Esophagus muscularis mucosa (tissue), 4 donors: ENCODE measurements at regions not wholly inside any gene's neighbourhood (a gene's known extent, or its start where the extent isn't known, plus 50 kb on each side); places are given as distances from the start of the nearest gene placed in this dataset.

Source experiments
- DNase-seq: peaks from one replicate; pipeline ENCODE4 v3.0.0-alpha.2; 2017; ENCODE audit errors: extremely low spot score
- H3K27ac ChIP-seq, 4 donors: fragments of 200-600 bp; sonication (generic); replicated peaks in 1 of 4; 1 replicate in 3 of 4; 2 replicates in 1 of 4; pipeline ENCODE4 v1.5.1; 2016 to 2019; ENCODE audit warnings: mild to moderate bottlenecking in 1 of 4
- H3K27me3 ChIP-seq, 4 donors: fragments of 200-600 bp; sonication (generic); one replicate each; pipeline versions ENCODE4 v1.5.1 to v1.6.0; 2016 to 2019
- H3K36me3 ChIP-seq, 4 donors: fragments of 200-600 bp; sonication (generic); one replicate each; pipeline ENCODE4 v1.5.1; 2016 to 2019
- H3K4me1 ChIP-seq, 4 donors: fragments of 200-600 bp; sonication (generic); one replicate each; pipeline ENCODE4 v1.5.1; 2016 to 2019
- H3K4me3 ChIP-seq, 4 donors: fragments of 200-600 bp; sonication (generic); 1 replicate in 2 of 4; 2 replicates in 2 of 4; pipeline ENCODE4 v1.5.1; 2016 to 2019; ENCODE audit warnings: mild to moderate bottlenecking in 4 of 4, moderate library complexity in 1 of 4
- H3K9me3 ChIP-seq, 4 donors: fragments of 200-600 bp; sonication (generic); 1 replicate in 3 of 4; 2 replicates in 1 of 4; pipeline ENCODE4 v1.5.1; 2016 to 2019
- CTCF ChIP-seq, 3 experiments: fragments of 200-600 bp in 2 of 3; fragments of 450-650 bp in 1 of 3; sonication (generic) in 2 of 3; IDR thresholded peaks; one replicate each; pipeline ENCODE4 v1.5.1; 2017 to 2019; ENCODE audit warnings: antibody characterized with exemption in 3 of 3, mild to moderate bottlenecking in 2 of 3, moderate library complexity in 1 of 3
- EP300 ChIP-seq: sonication (generic); formaldehyde crosslinking; IDR thresholded peaks from one replicate; pipeline ENCODE4 v1.6.1; 2017; ENCODE audit warnings: antibody characterized with exemption
- POLR2A ChIP-seq: fragments of 450-650 bp; IDR thresholded peaks from one replicate; pipeline ENCODE4 v1.6.1; 2017; ENCODE audit warnings: antibody characterized with exemption, moderate library complexity, mild to moderate bottlenecking, low read depth
- POLR2AphosphoS5 ChIP-seq, 2 donors: sonication (generic); formaldehyde crosslinking; IDR thresholded peaks; one replicate each; pipeline ENCODE4 v1.6.1; 2017; ENCODE audit warnings: antibody characterized with exemption in 2 of 2
- WGBS: methylation state at CpG from one replicate; pipeline ENCODE4 v1.1.5; 2018; 5-methylcytosine and 5-hydroxymethylcytosine counted together
- intact Hi-C: fragments of 100-400 bp; cut with DNase I; formaldehyde crosslinking; loops from one replicate; pipeline ENCODE4 v1.15.1; 2023

GRCh38 chr10:78808286-78808685 is 260.5 kb upstream of the ZMIZ1 start:
- Histone ChIP-seq H3K4me3 (no peak overlapping the region), H3K27me3 (no peaks in the 10 kb centered on the region), H3K9me3 (no peaks in the 10 kb centered on the region), H3K27ac (no peak overlapping the region), H3K4me1 (peaks cover 37 to 55% (median 41%) of the 10 kb centered on the region in 4 donors), H3K36me3 (no peaks in the 10 kb centered on the region)
- TF ChIP-seq EP300 = no peak
- TF ChIP-seq CTCF (IDR thresholded peaks at IDR 0.05) = no peak
- no peak for TF ChIP-seq POLR2AphosphoS5 (IDR thresholded peaks at IDR 0.05)
- no peak for TF ChIP-seq POLR2A
- WGBS = 87% methylated on average over 8 of the region's 8 CpGs
- no peak for DNase-seq
- intact Hi-C loops = no loop called here

- Histone ChIP-seq H3K27me3 (no peaks in the 10 kb centered on the region), H3K36me3 (no peaks in the 10 kb centered on the region), H3K4me1 (peaks cover 31 to 49% (median 35%) of the 10 kb centered on the region in 4 donors), H3K4me3 (no peak overlapping the region), H3K27ac (no peak overlapping the region), H3K9me3 (no peaks in the 10 kb centered on the region)
- DNase-seq = no peak
- no peak for TF ChIP-seq POLR2AphosphoS5 (IDR thresholded peaks at IDR 0.05)
- no peak for TF ChIP-seq POLR2A
- TF ChIP-seq CTCF (IDR thresholded peaks at IDR 0.05) = no peak
- no peak for TF ChIP-seq EP300
- intact Hi-C loops = no loop called here
- 100% methylated on average over 2 of the region's 3 CpGs for WGBS
These were observed 259.9 kb upstream of the ZMIZ1 start for GRCh38 chr10:78808736-78809367.

- no peaks in the 10 kb centered on the region for H3K27me3 ChIP-seq
- H3K36me3 ChIP-seq = no peaks in the 10 kb centered on the region
- 86% methylated on average over 1 of the region's 3 CpGs for WGBS
- TF ChIP-seq POLR2A (no peak), EP300 (no peak), POLR2AphosphoS5 (IDR thresholded peaks at IDR 0.05) (no peak), CTCF (IDR thresholded peaks at IDR 0.05) (no peak)
- H3K9me3 ChIP-seq = no peaks in the 10 kb centered on the region
- H3K27ac ChIP-seq = no peak overlapping the region
- H3K4me3 ChIP-seq = no peak overlapping the region
- peaks cover 9 to 26% (median 14%) of the 10 kb centered on the region in 4 donors for H3K4me1 ChIP-seq
- intact Hi-C loops = no loop called here
- DNase-seq = no peak
These were observed 257.6 kb upstream of the ZMIZ1 start for GRCh38 chr10:78811174-78811573.

GRCh38 chr10:78812571-78813318 is 256.0 kb upstream of the ZMIZ1 start:
- no peaks in the 10 kb centered on the region for H3K27me3 ChIP-seq
- TF ChIP-seq EP300 = no peak
- no peak for TF ChIP-seq POLR2AphosphoS5 (IDR thresholded peaks at IDR 0.05)
- no peak for TF ChIP-seq CTCF (IDR thresholded peaks at IDR 0.05)
- no peak for TF ChIP-seq POLR2A
- H3K9me3 ChIP-seq = no peaks in the 10 kb centered on the region
- intact Hi-C loops = no loop called here
- no peaks in the 10 kb centered on the region for H3K36me3 ChIP-seq
- H3K4me1 ChIP-seq = peaks cover 4 to 20% (median 7%) of the 10 kb centered on the region in 4 donors
- H3K27ac ChIP-seq = no peak overlapping the region
- 76% methylated on average over 4 of the region's 4 CpGs for WGBS
- DNase-seq = no peak
- H3K4me3 ChIP-seq = no peak overlapping the region
